ENCODE measurements at regions not wholly inside any gene's neighbourhood (a gene's known extent, or its start where the extent isn't known, plus 50 kb on each side); places are given as distances from the start of the nearest gene placed in this dataset.
"Not testable (repeated sequence)": the region's sequence is repeated elsewhere in the genome, so short reads cannot be mapped to it uniquely, and the experiment has no call there.

DNA sequence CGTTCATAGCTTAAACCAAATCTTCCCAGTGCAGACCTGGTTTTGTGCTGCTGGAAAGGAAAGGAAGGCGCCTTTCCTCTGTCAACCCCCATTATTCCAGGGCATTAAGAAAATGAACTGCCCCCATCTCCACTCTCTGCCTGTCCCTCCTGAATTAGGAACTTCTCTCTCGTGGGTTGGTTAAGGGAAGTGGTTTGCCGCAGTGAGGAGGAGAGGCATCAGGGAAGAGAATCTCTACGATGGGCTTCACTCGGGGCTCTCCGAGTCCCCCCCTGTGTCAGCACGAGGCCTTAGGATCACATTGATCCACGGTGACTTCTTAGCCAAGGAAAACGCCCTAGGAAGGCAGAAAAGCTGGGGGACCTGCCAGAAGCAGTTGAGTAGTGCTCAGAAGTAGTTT is 53.9 kb upstream of the LYZL2 start:
- WGBS, 2 donors: 78 to 82% methylated on average over 10 of the region's 10 CpGs
- no peak for DNase-seq (ENCODE audit: low spot score in 2 of 2)
- no peak overlapping the region for H3K4me3 ChIP-seq (ENCODE audit: low read depth, poor library complexity, severe bottlenecking)
- TF ChIP-seq POLR2A (IDR thresholded peaks at IDR 0.05): no peak
- TF ChIP-seq, protein P1, sequence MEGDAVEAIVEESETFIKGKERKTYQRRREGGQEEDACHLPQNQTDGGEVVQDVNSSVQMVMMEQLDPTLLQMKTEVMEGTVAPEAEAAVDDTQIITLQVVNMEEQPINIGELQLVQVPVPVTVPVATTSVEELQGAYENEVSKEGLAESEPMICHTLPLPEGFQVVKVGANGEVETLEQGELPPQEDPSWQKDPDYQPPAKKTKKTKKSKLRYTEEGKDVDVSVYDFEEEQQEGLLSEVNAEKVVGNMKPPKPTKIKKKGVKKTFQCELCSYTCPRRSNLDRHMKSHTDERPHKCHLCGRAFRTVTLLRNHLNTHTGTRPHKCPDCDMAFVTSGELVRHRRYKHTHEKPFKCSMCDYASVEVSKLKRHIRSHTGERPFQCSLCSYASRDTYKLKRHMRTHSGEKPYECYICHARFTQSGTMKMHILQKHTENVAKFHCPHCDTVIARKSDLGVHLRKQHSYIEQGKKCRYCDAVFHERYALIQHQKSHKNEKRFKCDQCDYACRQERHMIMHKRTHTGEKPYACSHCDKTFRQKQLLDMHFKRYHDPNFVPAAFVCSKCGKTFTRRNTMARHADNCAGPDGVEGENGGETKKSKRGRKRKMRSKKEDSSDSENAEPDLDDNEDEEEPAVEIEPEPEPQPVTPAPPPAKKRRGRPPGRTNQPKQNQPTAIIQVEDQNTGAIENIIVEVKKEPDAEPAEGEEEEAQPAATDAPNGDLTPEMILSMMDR (IDR thresholded peaks at IDR 0.05): no peak
- intact Hi-C loops (cut with DNase I; ENCODE audit: low total_unique reads): no loop called here

DNA sequence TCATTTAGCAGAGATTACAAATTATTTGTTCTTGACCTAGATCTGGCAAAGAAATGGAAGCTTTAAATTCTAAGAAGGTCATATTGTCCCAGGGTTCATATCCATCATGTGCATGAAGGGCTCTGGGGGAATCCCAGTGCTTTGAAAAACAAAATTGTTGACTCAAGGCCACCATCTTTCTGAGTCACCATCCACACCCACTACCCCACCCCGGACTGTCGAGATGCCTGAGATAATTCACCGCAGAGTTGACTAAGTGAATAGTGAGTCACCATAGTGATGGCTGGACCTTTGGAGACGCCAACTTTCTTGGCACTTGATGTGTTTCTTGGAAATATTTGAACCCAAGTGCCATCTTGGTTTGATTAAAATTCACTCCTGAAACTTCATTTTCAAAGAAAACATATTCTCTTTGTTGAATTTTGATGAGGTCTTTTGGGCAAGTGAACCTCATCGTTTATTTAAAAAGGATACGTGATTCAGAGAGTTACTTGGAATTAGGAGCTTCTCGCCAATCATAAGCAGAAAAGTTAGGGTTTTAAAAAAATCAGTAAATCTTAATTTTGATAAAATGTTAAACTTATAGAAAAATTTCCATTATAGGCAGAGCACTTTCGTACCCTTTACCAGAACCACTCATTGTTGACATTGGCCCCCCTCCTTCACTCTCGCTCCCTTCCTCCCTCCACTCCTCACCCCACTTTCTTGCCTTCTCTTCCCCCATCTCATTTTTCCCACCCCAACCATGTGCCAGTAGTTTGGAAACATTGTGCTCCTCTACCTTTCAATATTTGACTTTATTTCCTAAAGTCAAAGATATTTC is 53.0 kb upstream of the LYZL2 start:
- 55 to 58% methylated on average over 9 of the region's 9 CpGs for WGBS, 2 donors
- intact Hi-C loops (cut with DNase I; ENCODE audit: low total_unique reads); H3K4me3 ChIP-seq (ENCODE audit: low read depth, poor library complexity, severe bottlenecking): not testable (repeated sequence)
- DNase-seq (ENCODE audit: low spot score in 2 of 2): peak in 1 of 2 donors; percentile 76

DNA sequence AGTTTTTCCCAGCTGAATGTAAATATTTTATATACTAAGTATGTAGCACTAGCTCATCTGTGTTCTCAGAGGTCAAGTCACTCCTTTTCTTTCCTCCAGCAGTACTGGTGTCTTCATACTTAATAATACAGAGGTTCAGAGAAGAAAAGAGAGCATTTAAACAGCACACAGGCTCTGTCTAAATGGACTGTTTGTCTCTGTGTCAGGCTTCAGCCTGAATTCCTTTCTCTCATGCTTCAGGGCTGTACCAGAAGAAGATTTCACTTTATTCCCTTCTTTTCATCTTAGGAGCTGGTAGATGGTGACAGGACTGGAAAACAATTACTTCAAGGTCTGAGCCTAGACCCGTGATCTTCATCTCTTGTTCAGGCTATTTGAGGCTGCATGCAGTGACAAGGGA is 51.4 kb upstream of the LYZL2 start:
- no peak for DNase-seq (ENCODE audit: low spot score in 2 of 2)
- WGBS, 2 donors: 60 to 72% methylated on average over 1 of the region's 1 CpG
- intact Hi-C loops (cut with DNase I; ENCODE audit: low total_unique reads): no loop called here
- TF ChIP-seq, protein P1 (IDR thresholded peaks at IDR 0.05): no peak
- no peak for TF ChIP-seq POLR2A (IDR thresholded peaks at IDR 0.05)
- H3K4me3 ChIP-seq (ENCODE audit: low read depth, poor library complexity, severe bottlenecking): no peak overlapping the region

All from lower leg skin (tissue), 4 donors.